Adrenal gland (tissue), 5 donors: ENCODE measurements at regions not wholly inside any gene's neighbourhood (a gene's known extent, or its start where the extent isn't known, plus 50 kb on each side); places are given as distances from the start of the nearest gene placed in this dataset.

ENCODE experiments used
- POLR2A ChIP-seq, 2 donors: fragments of 450-650 bp; IDR thresholded peaks; one replicate each; pipeline ENCODE4 v1.6.1; 2017; ENCODE audit warnings: antibody characterized with exemption in 2 of 2, mild to moderate bottlenecking in 2 of 2, moderate library complexity in 1 of 2
- TF ChIP-seq, protein P1 (sequence below), 6 experiments: fragments of 450-650 bp in 4 of 6; fragments of 200-600 bp in 2 of 6; sonication (generic) in 1 of 6; IDR thresholded peaks; 1 replicate in 5 of 6; 2 replicates in 1 of 6; pipeline versions ENCODE4 v1.5.1 to v1.8.0; 2016 to 2021; ENCODE audit warnings: antibody characterized with exemption in 6 of 6, mild to moderate bottlenecking in 2 of 6, moderate library complexity in 1 of 6
- donor health status: DM: no; HTN: no; CAD: no.

DNA sequence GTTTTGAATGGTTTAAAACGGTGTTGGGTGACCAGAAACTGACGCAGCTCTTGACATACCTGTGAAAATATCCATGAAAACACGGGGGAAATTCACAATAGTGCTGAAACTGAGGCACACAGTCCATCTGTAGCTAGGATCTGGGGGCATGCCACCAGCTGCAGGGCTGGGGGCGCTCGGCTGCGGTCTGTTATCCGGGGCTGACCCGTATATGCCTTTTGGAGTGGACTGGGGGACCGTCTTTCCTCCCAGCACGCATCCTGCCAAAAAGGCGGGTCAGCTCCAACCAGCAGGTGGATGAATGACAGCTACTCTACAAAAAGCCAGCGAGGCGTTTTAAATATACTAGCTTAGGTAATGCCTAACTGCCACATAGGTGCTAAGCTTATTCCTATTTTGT is 729.8 kb downstream of the QKI start:
- no peak for TF ChIP-seq POLR2A (IDR thresholded peaks at IDR 0.05)
- TF ChIP-seq, protein P1, sequence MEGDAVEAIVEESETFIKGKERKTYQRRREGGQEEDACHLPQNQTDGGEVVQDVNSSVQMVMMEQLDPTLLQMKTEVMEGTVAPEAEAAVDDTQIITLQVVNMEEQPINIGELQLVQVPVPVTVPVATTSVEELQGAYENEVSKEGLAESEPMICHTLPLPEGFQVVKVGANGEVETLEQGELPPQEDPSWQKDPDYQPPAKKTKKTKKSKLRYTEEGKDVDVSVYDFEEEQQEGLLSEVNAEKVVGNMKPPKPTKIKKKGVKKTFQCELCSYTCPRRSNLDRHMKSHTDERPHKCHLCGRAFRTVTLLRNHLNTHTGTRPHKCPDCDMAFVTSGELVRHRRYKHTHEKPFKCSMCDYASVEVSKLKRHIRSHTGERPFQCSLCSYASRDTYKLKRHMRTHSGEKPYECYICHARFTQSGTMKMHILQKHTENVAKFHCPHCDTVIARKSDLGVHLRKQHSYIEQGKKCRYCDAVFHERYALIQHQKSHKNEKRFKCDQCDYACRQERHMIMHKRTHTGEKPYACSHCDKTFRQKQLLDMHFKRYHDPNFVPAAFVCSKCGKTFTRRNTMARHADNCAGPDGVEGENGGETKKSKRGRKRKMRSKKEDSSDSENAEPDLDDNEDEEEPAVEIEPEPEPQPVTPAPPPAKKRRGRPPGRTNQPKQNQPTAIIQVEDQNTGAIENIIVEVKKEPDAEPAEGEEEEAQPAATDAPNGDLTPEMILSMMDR (IDR thresholded peaks at IDR 0.05) = no peak
